Lung microvascular endothelial cell (primary cell): ENCODE measurements at regions not wholly inside any gene's neighbourhood (a gene's known extent, or its start where the extent isn't known, plus 50 kb on each side); places are given as distances from the start of the nearest gene placed in this dataset.

Experiments
- DNase-seq, 2 donors: peaks; one replicate each; pipeline versions ENCODE4 v3.0.0 to v3.0.0-alpha.2; 2010; ENCODE audit warnings: low read depth in 2 of 2

DNA sequence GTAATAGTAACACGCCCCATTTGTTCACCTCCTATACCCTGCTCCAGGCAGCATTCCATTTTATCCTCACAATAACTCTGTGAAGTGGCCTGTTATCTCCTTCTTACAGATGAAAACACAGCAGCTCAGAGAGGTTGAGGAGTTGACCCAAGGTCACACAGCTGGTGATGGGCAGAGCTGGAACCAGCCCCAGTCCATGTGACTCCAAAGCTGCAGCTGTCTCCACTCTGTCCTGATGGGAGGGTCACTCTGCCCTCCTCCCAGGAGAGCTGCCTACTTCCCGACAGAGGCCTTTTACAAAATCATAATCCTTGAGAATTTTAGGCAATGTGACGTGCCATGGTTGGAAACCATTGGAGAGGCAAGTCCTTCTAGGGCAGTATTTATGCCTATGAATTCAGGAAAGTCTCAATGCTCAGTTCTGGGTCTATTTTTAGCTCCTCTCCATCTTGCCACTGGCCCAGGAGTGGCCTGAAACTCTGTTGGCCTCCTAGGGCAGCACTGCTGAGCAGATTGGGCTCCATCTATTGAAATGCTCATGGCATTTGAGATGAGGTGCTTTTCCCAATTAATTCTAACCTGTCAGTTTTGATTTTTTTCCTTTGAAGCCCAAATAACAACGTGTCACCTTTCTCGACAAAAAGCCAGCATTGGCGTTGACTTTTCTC, 50.1 kb upstream of the KCNK12 start:
- no peak for DNase-seq
